SK-N-MC (cell line): ENCODE measurements at regions not wholly inside any gene's neighbourhood (a gene's known extent, or its start where the extent isn't known, plus 50 kb on each side); places are given as distances from the start of the nearest gene placed in this dataset.

Experiments
- EZH2 ChIP-seq: fragments of 200-600 bp; sonication (generic); IDR thresholded peaks from one replicate; pipeline ENCODE4 v1.6.1; 2017; ENCODE audit warnings: antibody characterized with exemption
- POLR2AphosphoS5 ChIP-seq: IDR thresholded peaks from 2 replicates; pipeline ENCODE4 v1.6.1; 2012; ENCODE audit warnings: mild to moderate bottlenecking, low read depth, low read length, borderline replicate concordance

GRCh38 chr18:30514059-30514458 lies 528.5 kb downstream of the DSC3 start:
- TF ChIP-seq EZH2 (no peak), POLR2AphosphoS5 (no peak)
